DOHH2 (cell line): ENCODE measurements at regions not wholly inside any gene's neighbourhood (a gene's known extent, or its start where the extent isn't known, plus 50 kb on each side); places are given as distances from the start of the nearest gene placed in this dataset.

Source experiments
- CTCF ChIP-seq: fragments of 200-600 bp; sonication (generic); IDR thresholded peaks from one replicate; pipeline ENCODE4 v1.5.1; 2014; ENCODE audit warnings: antibody characterized with exemption, mild to moderate bottlenecking, low read depth, low read length; ENCODE audit not compliant: poor library complexity, severe bottlenecking
- EZH2phosphoT487 ChIP-seq: fragments of 200-600 bp; sonication (generic); IDR thresholded peaks from 2 replicates; pipeline ENCODE4 v1.6.1; 2017; ENCODE audit warnings: borderline replicate concordance, mild to moderate bottlenecking, antibody characterized with exemption, low read length, moderate library complexity, mixed read lengths

DNA sequence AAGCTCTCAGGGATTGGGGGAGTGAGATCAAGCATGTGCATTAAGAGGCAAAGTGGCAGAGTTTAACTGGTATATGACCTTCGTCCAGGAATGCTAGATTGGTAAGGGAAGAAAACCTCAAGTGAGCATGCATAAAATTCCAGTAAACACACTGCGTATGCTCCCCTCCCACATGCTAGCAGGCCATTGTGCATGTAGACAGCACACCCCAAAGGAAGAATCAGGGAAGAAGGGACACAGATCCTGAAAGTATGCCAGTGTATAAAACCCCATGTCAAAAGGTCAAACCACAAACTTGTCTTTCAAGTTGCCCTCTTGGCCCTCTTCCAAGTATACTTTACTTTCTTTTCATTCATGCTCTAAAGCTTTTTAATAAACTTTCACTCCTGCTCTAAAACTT is 405.2 kb upstream of the CNKSR2 start:
- TF ChIP-seq CTCF = no peak
- no peak for TF ChIP-seq EZH2phosphoT487
